Astrocyte (in vitro differentiated cells and primary cell): ENCODE measurements at regions not wholly inside any gene's neighbourhood (a gene's known extent, or its start where the extent isn't known, plus 50 kb on each side); places are given as distances from the start of the nearest gene placed in this dataset.

Experiments
- CTCF ChIP-seq: IDR thresholded peaks from 2 replicates; pipeline ENCODE4 v1.5.1; 2011; ENCODE audit warnings: low read depth, mild to moderate bottlenecking, inconsistent platforms, low read length, moderate library complexity; ENCODE audit not compliant: insufficient read depth
- EZH2 ChIP-seq: IDR thresholded peaks from 2 replicates; pipeline ENCODE4 v1.6.1; 2012; ENCODE audit warnings: mild to moderate bottlenecking, low read length, inconsistent platforms; ENCODE audit not compliant: insufficient read depth

GRCh38 chr10:60611291-60611747 is 167.0 kb upstream of the CDK1 start:
- TF ChIP-seq CTCF, result no peak
- no peak for TF ChIP-seq EZH2
